ENCODE measurements at regions not wholly inside any gene's neighbourhood (a gene's known extent, or its start where the extent isn't known, plus 50 kb on each side); places are given as distances from the start of the nearest gene placed in this dataset.

DNA sequence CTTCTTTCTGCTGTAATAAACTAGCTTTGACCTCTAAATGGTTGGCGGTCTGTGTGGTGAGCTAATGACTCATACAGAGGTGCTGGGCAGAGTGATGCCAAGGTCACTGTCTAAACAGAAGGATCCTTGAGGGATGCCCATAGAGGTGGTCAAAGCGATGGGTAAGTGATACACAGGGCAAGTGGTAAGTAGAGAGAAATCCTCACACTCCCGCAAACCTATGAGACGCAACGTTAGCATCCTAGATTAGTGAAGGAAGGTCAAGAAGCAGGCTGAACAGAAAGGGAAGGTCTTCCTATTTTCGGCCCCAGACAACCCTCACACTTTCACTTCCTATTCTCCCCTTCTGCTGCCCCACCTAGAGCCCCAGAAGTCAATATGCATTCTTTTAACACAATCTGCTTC, 65.6 kb upstream of the SESN3 start (continued):
- no peak for TF ChIP-seq CHD7 (IDR thresholded peaks at IDR 0.05; ENCODE audit: insufficient replicate concordance, low read length)
- TF ChIP-seq KDM5A (IDR thresholded peaks at IDR 0.05; ENCODE audit: low read length): no peak
